NCI-H1930 (cell line): ENCODE measurements at regions not wholly inside any gene's neighbourhood (a gene's known extent, or its start where the extent isn't known, plus 50 kb on each side); places are given as distances from the start of the nearest gene placed in this dataset.

Source experiments
- DNase-seq, 2 experiments: peaks; one replicate each; lab custom pipeline; 2025; lab: John Stamatoyannopoulos, UW

- DNase-seq = no peak
These were observed 166.1 kb upstream of the RGS18 start for GRCh38 chr1:191992118-191992517.

GRCh38 chr1:191993549-191993948, 164.7 kb upstream of the RGS18 start:
- no peak for DNase-seq

- DNase-seq = no peak
These were observed 156.2 kb upstream of the RGS18 start for GRCh38 chr1:192002063-192002462.

- no peak for DNase-seq
These were observed 154.8 kb upstream of the RGS18 start for GRCh38 chr1:192003295-192004077.

GRCh38 chr1:192005976-192006375, 152.3 kb upstream of the RGS18 start:
- no peak for DNase-seq

GRCh38 chr1:192008281-192008825, 149.9 kb upstream of the RGS18 start:
- DNase-seq = no peak

- DNase-seq = no peak
These were observed 147.9 kb upstream of the RGS18 start for GRCh38 chr1:192010406-192010805.

- DNase-seq = no peak
These were observed 146.7 kb upstream of the RGS18 start for GRCh38 chr1:192011525-192011924.

- DNase-seq = no peak
These were observed 135.4 kb upstream of the RGS18 start for GRCh38 chr1:192022827-192023226.

GRCh38 chr1:192024881-192025280, 133.4 kb upstream of the RGS18 start:
- no peak for DNase-seq

- no peak for DNase-seq
These were observed 119.7 kb upstream of the RGS18 start for GRCh38 chr1:192038567-192038966.

GRCh38 chr1:192045131-192045530, 113.1 kb upstream of the RGS18 start:
- no peak for DNase-seq

GRCh38 chr1:192053531-192053971, 104.7 kb upstream of the RGS18 start:
- DNase-seq = no peak

GRCh38 chr1:192057766-192058165, 100.5 kb upstream of the RGS18 start:
- no peak for DNase-seq

GRCh38 chr1:192059407-192059806, 98.9 kb upstream of the RGS18 start:
- no peak for DNase-seq

- DNase-seq = no peak
These were observed 96.7 kb upstream of the RGS18 start for GRCh38 chr1:192061556-192061955.

- no peak for DNase-seq
These were observed 93.2 kb upstream of the RGS18 start for GRCh38 chr1:192065087-192065486.

- DNase-seq = no peak
These were observed 92.1 kb upstream of the RGS18 start for GRCh38 chr1:192066202-192066601.

GRCh38 chr1:192067360-192067759, 90.9 kb upstream of the RGS18 start:
- no peak for DNase-seq

- DNase-seq = no peak
These were observed 88.0 kb upstream of the RGS18 start for GRCh38 chr1:192070213-192070612.

GRCh38 chr1:192080684-192081083, 77.6 kb upstream of the RGS18 start:
- no peak for DNase-seq

- DNase-seq = no peak
These were observed 76.9 kb upstream of the RGS18 start for GRCh38 chr1:192081359-192081758.

GRCh38 chr1:192086644-192087043, 71.6 kb upstream of the RGS18 start:
- no peak for DNase-seq

- no peak for DNase-seq
These were observed 70.9 kb upstream of the RGS18 start for GRCh38 chr1:192087334-192087733.
